ENCODE measurements at regions not wholly inside any gene's neighbourhood (a gene's known extent, or its start where the extent isn't known, plus 50 kb on each side); places are given as distances from the start of the nearest gene placed in this dataset.

- no peaks in the 10 kb centered on the region for H3K9me3 Mint-ChIP-seq (ENCODE audit: insufficient read depth)
- ChIA-PET CTCF (no interaction called here), POLR2A (no interaction called here)
- no peak overlapping the region for H3K4me3 Mint-ChIP-seq
- Histone ChIP-seq H3K4me2 (replicated peaks; ENCODE audit: low read depth, low read length, poor library complexity, severe bottlenecking) (no peak overlapping the region), H3K27me3 (replicated peaks in 1 of 4; ENCODE audit: control extremely low read depth in 1 of 4, control insufficient read depth in 3 of 4, insufficient read depth in 4 of 4, low read length in 3 of 4) (no peaks in the 10 kb centered on the region), H3K4me3 (ENCODE audit: control extremely low read depth in 1 of 5, extremely low read depth in 1 of 5, insufficient read depth in 1 of 5, low read depth in 2 of 5, low read length in 4 of 5) (no peak overlapping the region), H2AFZ (ENCODE audit: insufficient read depth, low read depth, low read length, poor library complexity, severe bottlenecking) (no peak overlapping the region), H3K36me3 (replicated peaks in 1 of 2; ENCODE audit: control extremely low read depth in 1 of 2, control insufficient read depth in 1 of 2, extremely low read depth in 1 of 2, insufficient read depth in 2 of 2, low read length in 1 of 2) (no peaks in the 10 kb centered on the region), H3K4me1 (ENCODE audit: control insufficient read depth in 2 of 2, insufficient read depth in 2 of 2, low read length in 2 of 2) (no peaks in the 10 kb centered on the region), H4K20me1 (ENCODE audit: control insufficient read depth, insufficient read depth, low read length, poor library complexity, severe bottlenecking) (no peaks in the 10 kb centered on the region), H3K79me2 (ENCODE audit: control insufficient read depth, insufficient read depth, low read length) (no peaks in the 10 kb centered on the region), H3K9ac (ENCODE audit: low read length) (no peak overlapping the region), H3K9me3 (ENCODE audit: control extremely low read depth in 1 of 3, control insufficient read depth in 2 of 3, insufficient read depth in 1 of 3, low read length in 2 of 3) (no peaks in the 10 kb centered on the region), H3K27ac (ENCODE audit: low read length in 2 of 2) (no peak overlapping the region)
- no peaks in the 10 kb centered on the region for H3K4me1 Mint-ChIP-seq
- no peak overlapping the region for H3K27ac Mint-ChIP-seq
- no peaks in the 10 kb centered on the region for H3K27me3 Mint-ChIP-seq
- DNase-seq (no peak), ATAC-seq (ENCODE audit: low read depth) (no peak)
- intact Hi-C loops (cut with micrococcal nuclease): no loop called here
- no CpG with 5 or more reads among the region's 4 CpGs for WGBS (ENCODE audit: insufficient coverage)
- TF ChIP-seq EZH2 (IDR thresholded peaks at IDR 0.05; ENCODE audit: borderline replicate concordance, insufficient read depth, low read depth, low read length, poor library complexity, severe bottlenecking): no peak
Measured at GRCh38 chr2:192775011-192775410, 580.3 kb upstream of the TMEFF2 start.

GRCh38 chr2:192773044-192773443 lies 578.3 kb upstream of the TMEFF2 start:
- Histone ChIP-seq H3K9ac (ENCODE audit: low read length) (no peak overlapping the region), H3K4me2 (replicated peaks; ENCODE audit: low read depth, low read length, poor library complexity, severe bottlenecking) (no peak overlapping the region), H3K9me3 (ENCODE audit: control extremely low read depth in 1 of 3, control insufficient read depth in 2 of 3, insufficient read depth in 1 of 3, low read length in 2 of 3) (no peaks in the 10 kb centered on the region), H3K36me3 (replicated peaks in 1 of 2; ENCODE audit: control extremely low read depth in 1 of 2, control insufficient read depth in 1 of 2, extremely low read depth in 1 of 2, insufficient read depth in 2 of 2, low read length in 1 of 2) (no peaks in the 10 kb centered on the region), H3K4me3 (ENCODE audit: control extremely low read depth in 1 of 5, extremely low read depth in 1 of 5, insufficient read depth in 1 of 5, low read depth in 2 of 5, low read length in 4 of 5) (no peak overlapping the region), H4K20me1 (ENCODE audit: control insufficient read depth, insufficient read depth, low read length, poor library complexity, severe bottlenecking) (no peaks in the 10 kb centered on the region), H3K27ac (ENCODE audit: low read length in 2 of 2) (no peak overlapping the region), H3K4me1 (ENCODE audit: control insufficient read depth in 2 of 2, insufficient read depth in 2 of 2, low read length in 2 of 2) (no peaks in the 10 kb centered on the region), H2AFZ (ENCODE audit: insufficient read depth, low read depth, low read length, poor library complexity, severe bottlenecking) (no peak overlapping the region), H3K27me3 (replicated peaks in 1 of 4; ENCODE audit: control extremely low read depth in 1 of 4, control insufficient read depth in 3 of 4, insufficient read depth in 4 of 4, low read length in 3 of 4) (no peaks in the 10 kb centered on the region), H3K79me2 (ENCODE audit: control insufficient read depth, insufficient read depth, low read length) (no peaks in the 10 kb centered on the region)
- CTCF ChIA-PET: no interaction called here
- POLR2A ChIA-PET: no interaction called here
- H3K4me1 Mint-ChIP-seq: no peaks in the 10 kb centered on the region
- 57% methylated on average over 1 of the region's 2 CpGs for WGBS (ENCODE audit: insufficient coverage)
- intact Hi-C loops (cut with micrococcal nuclease): no loop called here
- DNase-seq (no peak), ATAC-seq (ENCODE audit: low read depth) (no peak)
- no peak for TF ChIP-seq EZH2 (IDR thresholded peaks at IDR 0.05; ENCODE audit: borderline replicate concordance, insufficient read depth, low read depth, low read length, poor library complexity, severe bottlenecking)
- H3K9me3 Mint-ChIP-seq (ENCODE audit: insufficient read depth): no peaks in the 10 kb centered on the region
- H3K27me3 Mint-ChIP-seq: no peaks in the 10 kb centered on the region
- H3K27ac Mint-ChIP-seq: no peak overlapping the region
- no peak overlapping the region for H3K4me3 Mint-ChIP-seq

All from B cell (primary cell).